Mesodermal cell (in vitro differentiated cells): ENCODE measurements at regions not wholly inside any gene's neighbourhood (a gene's known extent, or its start where the extent isn't known, plus 50 kb on each side); places are given as distances from the start of the nearest gene placed in this dataset.

Experiments used
- H3K27ac ChIP-seq: 2 replicates; pipeline ENCODE4 v1.7.0; 2013; ENCODE audit warnings: mild to moderate bottlenecking, low read depth, low read length, moderate library complexity; ENCODE audit not compliant: severe bottlenecking
- H3K36me3 ChIP-seq: 2 replicates; pipeline ENCODE4 v1.7.1; 2013; ENCODE audit warnings: mild to moderate bottlenecking, low read length, moderate library complexity; ENCODE audit not compliant: control insufficient read depth, insufficient read depth
- H3K4me1 ChIP-seq: one replicate; pipeline ENCODE4 v1.7.1; 2013; ENCODE audit warnings: mild to moderate bottlenecking, low read length; ENCODE audit not compliant: insufficient read depth, control insufficient read depth, poor library complexity, severe bottlenecking
- H3K4me3 ChIP-seq: 2 replicates; pipeline ENCODE4 v1.7.0; 2013; ENCODE audit warnings: low read length, control low read depth, mild to moderate bottlenecking; ENCODE audit not compliant: insufficient read depth, poor library complexity, severe bottlenecking; ENCODE audit errors: extremely low read depth
- H3K9me3 ChIP-seq: 2 replicates; pipeline ENCODE4 v1.7.1; 2013; ENCODE audit warnings: mild to moderate bottlenecking, low read length, moderate library complexity; ENCODE audit not compliant: control insufficient read depth
- WGBS, 2 experiments: methylation state at CpG; one replicate each; pipeline ENCODE4 v1.1.5; 2013; ENCODE audit warnings: missing lambda C conversion rate in 2 of 2; ENCODE audit not compliant: insufficient coverage in 2 of 2; 5-methylcytosine and 5-hydroxymethylcytosine counted together

DNA sequence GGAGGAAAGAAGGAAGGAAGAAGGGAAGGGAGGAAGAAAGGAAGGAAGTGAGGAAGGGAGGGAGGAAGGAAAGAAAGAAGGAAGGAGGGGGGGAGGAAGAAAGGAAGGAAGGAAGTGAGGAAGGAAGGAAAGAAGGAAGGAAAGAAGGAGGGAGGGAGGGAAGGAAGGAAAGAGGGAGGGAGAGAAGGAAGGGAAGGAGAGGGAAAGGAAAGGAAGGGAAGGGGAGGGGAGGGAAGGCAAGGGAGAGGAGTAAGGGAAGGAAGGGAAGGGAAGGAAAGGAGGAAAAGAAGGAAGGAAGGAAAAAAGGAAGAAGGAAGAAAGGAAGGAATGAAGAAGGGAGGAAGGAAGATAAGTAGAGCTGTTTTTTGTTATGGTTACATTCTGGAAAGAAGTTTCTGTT lies 141.2 kb downstream of the LRRC3B start:
- H3K4me3 ChIP-seq = no peak overlapping the region
- no peaks in the 10 kb centered on the region for H3K4me1 ChIP-seq
- no peaks in the 10 kb centered on the region for H3K9me3 ChIP-seq
- H3K36me3 ChIP-seq = no peaks in the 10 kb centered on the region
- H3K27ac ChIP-seq = no peak overlapping the region

GRCh38 chr3:26766031-26766430 lies 143.5 kb downstream of the LRRC3B start:
- no CpG with 5 or more reads among the region's 1 CpG for WGBS, 2 experiments
- no peak overlapping the region for H3K27ac ChIP-seq
- no peaks in the 10 kb centered on the region for H3K9me3 ChIP-seq
- no peak overlapping the region for H3K4me3 ChIP-seq
- H3K36me3 ChIP-seq = no peaks in the 10 kb centered on the region
- no peaks in the 10 kb centered on the region for H3K4me1 ChIP-seq

DNA sequence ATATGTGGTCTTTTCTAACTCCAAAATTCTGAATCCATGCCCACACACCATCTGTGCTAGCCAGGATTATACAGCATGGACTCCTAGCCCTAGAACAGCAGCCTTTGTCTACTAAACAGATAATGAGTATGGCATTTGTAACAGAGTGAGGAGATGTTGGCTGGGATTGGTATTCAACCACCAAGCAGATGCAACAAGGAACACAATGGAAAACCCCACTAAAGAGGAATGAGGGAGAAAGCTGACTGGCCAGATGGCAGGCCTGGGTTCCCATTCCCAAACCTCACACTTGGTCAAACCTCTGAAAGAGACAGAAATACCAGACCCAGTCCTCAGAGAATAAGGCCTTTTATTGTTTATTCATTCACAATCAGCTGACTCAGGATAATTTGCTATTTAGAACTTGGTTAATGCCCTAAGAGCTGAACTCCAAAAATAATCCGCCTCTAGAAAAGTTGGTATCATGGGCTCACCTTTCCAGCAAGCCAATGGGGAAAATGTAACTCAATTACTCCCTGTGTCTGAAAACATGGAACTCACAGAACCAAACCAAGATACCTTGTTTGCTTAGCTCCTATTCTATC lies 145.6 kb downstream of the LRRC3B start:
- no peaks in the 10 kb centered on the region for H3K4me1 ChIP-seq
- H3K27ac ChIP-seq = no peak overlapping the region
- no peaks in the 10 kb centered on the region for H3K9me3 ChIP-seq
- H3K4me3 ChIP-seq = no peak overlapping the region
- H3K36me3 ChIP-seq = no peaks in the 10 kb centered on the region
- WGBS, 2 experiments = 83% methylated on average over 1 of the region's 1 CpG; no CpG with 5 or more reads in 1 of the 2 experiments

DNA sequence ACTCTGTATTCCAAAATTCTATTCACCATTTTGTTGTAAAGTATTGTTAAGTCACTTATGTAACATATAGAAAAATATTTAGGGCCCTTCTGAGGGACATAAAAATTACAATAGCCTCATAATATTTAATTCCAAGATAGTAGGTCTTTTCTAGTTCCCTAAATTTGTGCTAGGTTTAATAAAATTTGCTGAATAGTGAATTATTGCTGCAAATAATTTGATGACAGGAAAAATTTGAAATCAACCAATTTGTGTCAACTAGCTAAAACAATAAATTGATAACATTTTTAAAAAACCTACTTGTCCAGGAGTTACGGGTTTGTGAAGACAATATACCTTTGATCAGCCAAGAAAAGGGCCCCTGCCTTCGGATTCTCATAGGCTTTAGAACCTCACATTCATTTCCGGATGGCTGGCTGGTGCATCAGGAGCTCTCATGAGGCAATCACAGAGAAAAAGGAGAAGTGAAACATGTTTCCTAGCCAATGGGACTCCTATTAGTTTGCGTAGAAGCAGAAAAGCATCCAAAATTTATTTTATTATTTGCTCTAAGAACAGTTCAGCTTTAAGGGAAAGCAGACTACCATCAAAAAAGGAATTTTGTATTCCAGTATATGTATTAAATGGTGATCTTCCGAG lies 177.2 kb downstream of the LRRC3B start:
- Histone ChIP-seq H3K36me3 (no peaks in the 10 kb centered on the region), H3K4me3 (no peak overlapping the region), H3K4me1 (no peaks in the 10 kb centered on the region), H3K9me3 (no peaks in the 10 kb centered on the region), H3K27ac (no peak overlapping the region)
- 83 to 93% methylated on average over 2 of the region's 5 CpGs for WGBS, 2 experiments

DNA sequence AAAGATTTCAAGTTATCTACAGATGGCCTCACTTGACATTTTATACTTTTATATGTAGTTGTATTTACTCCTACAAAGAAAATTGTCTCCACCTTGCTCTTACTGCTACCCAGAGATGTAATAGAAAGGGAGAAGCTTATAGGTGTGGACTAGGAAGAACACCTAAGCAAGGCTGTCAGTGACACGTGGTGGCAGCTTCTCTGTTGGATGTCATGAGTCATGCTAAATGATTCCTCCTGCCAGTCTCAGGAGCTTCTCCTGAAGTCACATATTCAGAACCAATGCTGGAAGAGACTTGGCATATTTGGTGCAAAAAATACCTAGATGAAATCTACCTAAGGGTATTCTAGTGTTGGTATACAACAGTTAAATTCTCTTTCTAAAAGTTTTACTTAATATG lies 184.7 kb downstream of the LRRC3B start:
- Histone ChIP-seq H3K4me3 (no peak overlapping the region), H3K27ac (no peak overlapping the region), H3K36me3 (no peaks in the 10 kb centered on the region), H3K9me3 (no peaks in the 10 kb centered on the region), H3K4me1 (no peaks in the 10 kb centered on the region)
- WGBS, 2 experiments = 33% methylated on average over 1 of the region's 1 CpG; no CpG with 5 or more reads in 1 of the 2 experiments

- Histone ChIP-seq H3K36me3 (no peaks in the 10 kb centered on the region), H3K9me3 (peaks cover 13% of the 10 kb centered on the region), H3K4me3 (no peak overlapping the region), H3K27ac (no peak overlapping the region), H3K4me1 (no peaks in the 10 kb centered on the region)
- WGBS, 2 experiments = 67% methylated on average over 1 of the region's 2 CpGs; no CpG with 5 or more reads in 1 of the 2 experiments
Observed at GRCh38 chr3:26825454-26825853, 202.9 kb downstream of the LRRC3B start.

- no peaks in the 10 kb centered on the region for H3K36me3 ChIP-seq
- no peaks in the 10 kb centered on the region for H3K4me1 ChIP-seq
- no peak overlapping the region for H3K27ac ChIP-seq
- peaks cover 6% of the 10 kb centered on the region for H3K9me3 ChIP-seq
- H3K4me3 ChIP-seq = no peak overlapping the region
- 100% methylated on average over 1 of the region's 1 CpG; no CpG with 5 or more reads in 1 of the 2 experiments for WGBS, 2 experiments
Observed at GRCh38 chr3:26827169-26827568, 204.6 kb downstream of the LRRC3B start.

DNA sequence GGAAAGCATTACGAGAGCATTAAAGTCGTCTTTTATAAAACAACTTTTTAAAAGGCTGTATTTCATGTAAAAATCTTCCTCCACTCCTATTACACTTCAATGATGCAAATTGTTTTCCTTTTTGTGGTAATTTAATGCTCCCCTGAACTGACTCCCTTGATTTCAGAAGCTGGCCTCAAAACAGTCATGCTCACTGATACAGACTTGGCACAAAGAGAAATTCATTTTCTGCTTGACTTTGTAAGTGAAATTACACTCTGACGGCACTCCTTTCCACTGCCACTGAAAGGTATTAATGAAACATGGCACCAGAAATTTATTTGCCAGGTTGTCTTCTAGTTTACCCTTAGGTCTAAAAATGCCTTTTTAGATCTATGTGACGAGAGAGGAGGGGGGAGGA lies 215.5 kb downstream of the LRRC3B start:
- Histone ChIP-seq H3K27ac (no peak overlapping the region), H3K9me3 (no peaks in the 10 kb centered on the region), H3K4me1 (no peaks in the 10 kb centered on the region), H3K36me3 (no peaks in the 10 kb centered on the region), H3K4me3 (no peak overlapping the region)
- WGBS, 2 experiments = 92 to 94% methylated on average over 2 of the region's 4 CpGs

DNA sequence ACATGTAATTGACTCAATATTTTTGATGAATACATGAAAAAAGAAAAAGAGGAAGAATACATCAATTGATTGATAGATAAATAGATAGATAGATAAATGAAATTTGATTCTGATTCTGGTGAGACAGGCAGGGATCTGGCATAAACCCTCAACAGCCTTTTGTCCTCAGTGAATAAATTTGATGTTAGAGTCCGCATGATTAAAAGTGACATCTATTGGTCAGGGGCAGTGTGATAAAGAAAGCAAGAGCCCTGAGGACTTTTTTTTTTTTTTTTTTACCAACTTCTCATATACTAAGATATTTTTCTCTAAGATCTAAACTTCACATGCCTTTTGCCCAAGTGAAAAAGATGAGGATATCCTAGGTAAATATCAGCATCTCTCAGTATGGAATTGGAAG lies 216.4 kb downstream of the LRRC3B start:
- no peaks in the 10 kb centered on the region for H3K36me3 ChIP-seq
- no CpG with 5 or more reads among the region's 1 CpG for WGBS, 2 experiments
- H3K4me3 ChIP-seq = no peak overlapping the region
- no peaks in the 10 kb centered on the region for H3K9me3 ChIP-seq
- no peak overlapping the region for H3K27ac ChIP-seq
- no peaks in the 10 kb centered on the region for H3K4me1 ChIP-seq

GRCh38 chr3:26840272-26840870 lies 217.8 kb downstream of the LRRC3B start:
- WGBS, 2 experiments = 60% methylated on average over 1 of the region's 1 CpG; no CpG with 5 or more reads in 1 of the 2 experiments
- H3K27ac ChIP-seq = no peak overlapping the region
- no peaks in the 10 kb centered on the region for H3K36me3 ChIP-seq
- no peak overlapping the region for H3K4me3 ChIP-seq
- no peaks in the 10 kb centered on the region for H3K9me3 ChIP-seq
- H3K4me1 ChIP-seq = no peaks in the 10 kb centered on the region

DNA sequence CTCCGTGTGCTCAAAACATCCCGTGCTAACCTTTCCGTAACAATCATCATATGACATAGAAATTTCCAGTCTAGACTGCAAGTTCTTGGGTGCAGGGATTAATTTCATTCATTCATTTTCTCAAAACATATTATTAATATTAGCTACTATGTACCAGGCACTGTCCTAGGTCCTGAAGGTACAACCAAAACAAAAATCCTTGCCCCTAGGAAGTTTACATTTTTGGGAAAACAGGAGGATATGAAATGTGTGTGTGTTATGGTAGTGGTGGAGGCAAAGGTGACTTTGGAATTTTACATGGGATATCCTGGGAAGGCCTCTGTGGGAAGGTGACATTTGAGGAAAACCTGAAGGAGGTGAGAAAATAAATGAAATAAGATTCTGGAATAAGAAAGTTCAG lies 222.6 kb downstream of the LRRC3B start:
- Histone ChIP-seq H3K36me3 (no peaks in the 10 kb centered on the region), H3K27ac (no peak overlapping the region), H3K4me1 (no peaks in the 10 kb centered on the region), H3K4me3 (no peak overlapping the region), H3K9me3 (no peaks in the 10 kb centered on the region)
- 84% methylated on average over 3 of the region's 3 CpGs; no CpG with 5 or more reads in 1 of the 2 experiments for WGBS, 2 experiments
